MM.1S (cell line): ENCODE measurements at regions not wholly inside any gene's neighbourhood (a gene's known extent, or its start where the extent isn't known, plus 50 kb on each side); places are given as distances from the start of the nearest gene placed in this dataset.

Source experiments
- DNase-seq: peaks from one replicate; pipeline ENCODE4 v3.0.0-alpha.2; 2015
- H2AFZ ChIP-seq: fragments of 300-600 bp; sonication (generic); 2 replicates; pipeline ENCODE4 v1.6.0; 2016; ENCODE audit warnings: antibody characterized with exemption, low read length
- H3F3A ChIP-seq: fragments of 300-600 bp; sonication (generic); 2 replicates; pipeline ENCODE4 v1.6.1; 2016; ENCODE audit warnings: mild to moderate bottlenecking, antibody characterized with exemption, low read length, moderate library complexity, mixed read lengths; ENCODE audit not compliant: insufficient read depth
- H3K27ac ChIP-seq: fragments of 300-600 bp; sonication (generic); 2 replicates; pipeline ENCODE4 v1.5.1; 2016; ENCODE audit warnings: mild to moderate bottlenecking, low read length
- H3K27me3 ChIP-seq: fragments of 300-600 bp; sonication (generic); replicated peaks from 2 replicates; pipeline ENCODE4 v1.6.0; 2016; ENCODE audit warnings: low read length; ENCODE audit not compliant: insufficient read depth
- H3K36me3 ChIP-seq: fragments of 300-600 bp; sonication (generic); replicated peaks from 2 replicates; pipeline ENCODE4 v1.6.1; 2016; ENCODE audit warnings: mild to moderate bottlenecking, low read length, mixed read lengths; ENCODE audit not compliant: insufficient read depth
- H3K4me1 ChIP-seq: fragments of 300-600 bp; sonication (generic); 2 replicates; pipeline ENCODE4 v1.6.1; 2016; ENCODE audit warnings: low read length, mixed read lengths
- H3K4me2 ChIP-seq: fragments of 300-600 bp; sonication (generic); 2 replicates; pipeline ENCODE4 v1.6.0; 2016; ENCODE audit warnings: low read depth, low read length
- H3K4me3 ChIP-seq: fragments of 300-600 bp; sonication (generic); 2 replicates; pipeline ENCODE4 v1.5.1; 2016; ENCODE audit warnings: low read length, mixed read lengths
- H3K79me2 ChIP-seq: fragments of 300-600 bp; sonication (generic); 2 replicates; pipeline ENCODE4 v1.6.1; 2016; ENCODE audit warnings: mixed run types, low read length, mixed read lengths
- H3K9ac ChIP-seq: fragments of 300-600 bp; sonication (generic); 2 replicates; pipeline ENCODE4 v1.6.1; 2016; ENCODE audit warnings: low read length, mixed read lengths
- H3K9me2 ChIP-seq: fragments of 300-600 bp; sonication (generic); replicated peaks from 2 replicates; pipeline ENCODE4 v1.6.1; 2016; ENCODE audit warnings: mild to moderate bottlenecking, low read length, mixed read lengths; ENCODE audit not compliant: insufficient read depth
- H3K9me3 ChIP-seq: fragments of 300-600 bp; sonication (generic); replicated peaks from 2 replicates; pipeline ENCODE4 v1.6.1; 2016; ENCODE audit warnings: mild to moderate bottlenecking, low read length, mixed read lengths; ENCODE audit not compliant: insufficient read depth
- H4K20me1 ChIP-seq: fragments of 300-600 bp; sonication (generic); 2 replicates; pipeline ENCODE4 v1.6.1; 2016; ENCODE audit warnings: mild to moderate bottlenecking, low read length, moderate library complexity, mixed read lengths; ENCODE audit not compliant: insufficient read depth
- EZH2 ChIP-seq: fragments of 300-600 bp; sonication (generic); optimal IDR thresholded peaks from 2 replicates; pipeline ENCODE3; 2017; ENCODE audit warnings: low read depth, mild to moderate bottlenecking, antibody characterized with exemption, low read length, mixed read lengths
- EZH2phosphoT487 ChIP-seq: fragments of 300-600 bp; sonication (generic); IDR thresholded peaks from 2 replicates; pipeline ENCODE4 v1.6.1; 2018; ENCODE audit warnings: antibody characterized with exemption, low read length
- TF ChIP-seq, protein P1 (sequence below): fragments of 300-600 bp; sonication (generic); IDR thresholded peaks from 2 replicates; pipeline ENCODE4 v1.5.1; 2016; ENCODE audit warnings: antibody characterized with exemption, low read length, mixed read lengths

DNA sequence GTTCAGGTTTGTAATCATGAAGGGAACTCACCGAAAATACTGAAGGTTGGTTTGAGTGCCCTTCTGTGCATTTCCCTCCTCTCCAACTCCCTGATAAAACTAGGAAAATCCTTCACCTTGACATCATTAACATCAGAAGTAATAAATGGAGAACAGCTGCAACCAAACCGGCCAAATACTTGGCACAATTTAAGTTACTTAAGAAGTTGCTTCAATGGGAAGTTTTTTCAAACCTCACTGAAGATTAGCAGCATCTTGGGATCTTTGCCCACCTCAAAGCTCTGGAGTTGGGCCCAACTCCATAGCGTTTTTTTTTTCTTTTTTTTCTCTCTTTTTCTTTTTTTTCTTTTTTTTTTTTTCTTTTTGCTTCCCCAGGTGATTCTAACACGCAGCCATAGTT lies 784.8 kb downstream of the KCNA4 start:
- Histone ChIP-seq H3K4me3 (no peak overlapping the region), H3K9me3 (no peaks in the 10 kb centered on the region), H2AFZ (no peak overlapping the region), H3K27ac (no peak overlapping the region), H3K9me2 (no peaks in the 10 kb centered on the region), H3K4me1 (no peaks in the 10 kb centered on the region), H3K36me3 (no peaks in the 10 kb centered on the region), H3F3A (no peaks in the 10 kb centered on the region), H3K27me3 (no peaks in the 10 kb centered on the region), H3K9ac (no peak overlapping the region), H3K4me2 (no peak overlapping the region), H3K79me2 (no peaks in the 10 kb centered on the region), H4K20me1 (no peaks in the 10 kb centered on the region)
- DNase-seq, result no peak
- no peak for TF ChIP-seq EZH2
- no peak for TF ChIP-seq EZH2phosphoT487
- TF ChIP-seq, protein P1, sequence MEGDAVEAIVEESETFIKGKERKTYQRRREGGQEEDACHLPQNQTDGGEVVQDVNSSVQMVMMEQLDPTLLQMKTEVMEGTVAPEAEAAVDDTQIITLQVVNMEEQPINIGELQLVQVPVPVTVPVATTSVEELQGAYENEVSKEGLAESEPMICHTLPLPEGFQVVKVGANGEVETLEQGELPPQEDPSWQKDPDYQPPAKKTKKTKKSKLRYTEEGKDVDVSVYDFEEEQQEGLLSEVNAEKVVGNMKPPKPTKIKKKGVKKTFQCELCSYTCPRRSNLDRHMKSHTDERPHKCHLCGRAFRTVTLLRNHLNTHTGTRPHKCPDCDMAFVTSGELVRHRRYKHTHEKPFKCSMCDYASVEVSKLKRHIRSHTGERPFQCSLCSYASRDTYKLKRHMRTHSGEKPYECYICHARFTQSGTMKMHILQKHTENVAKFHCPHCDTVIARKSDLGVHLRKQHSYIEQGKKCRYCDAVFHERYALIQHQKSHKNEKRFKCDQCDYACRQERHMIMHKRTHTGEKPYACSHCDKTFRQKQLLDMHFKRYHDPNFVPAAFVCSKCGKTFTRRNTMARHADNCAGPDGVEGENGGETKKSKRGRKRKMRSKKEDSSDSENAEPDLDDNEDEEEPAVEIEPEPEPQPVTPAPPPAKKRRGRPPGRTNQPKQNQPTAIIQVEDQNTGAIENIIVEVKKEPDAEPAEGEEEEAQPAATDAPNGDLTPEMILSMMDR, result no peak

DNA sequence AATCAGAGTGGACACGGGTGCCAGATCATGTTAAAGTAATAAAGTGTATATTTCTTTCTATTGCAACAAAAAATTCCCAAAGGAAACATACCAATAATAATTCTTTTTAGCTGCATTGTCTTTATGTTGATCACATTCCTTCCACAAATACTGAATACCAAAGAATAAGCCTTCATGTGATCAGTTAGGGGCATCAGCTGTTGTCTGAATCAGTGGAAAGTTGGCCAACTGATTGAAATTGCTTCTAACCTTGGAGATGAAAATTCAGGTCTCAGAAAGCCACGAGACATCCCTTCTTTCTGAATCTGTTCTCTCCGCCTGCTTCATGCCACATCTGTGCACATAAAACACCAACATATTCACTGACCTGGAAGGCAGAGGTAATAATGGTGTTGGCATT lies 785.2 kb downstream of the KCNA4 start:
- Histone ChIP-seq H3K79me2 (no peaks in the 10 kb centered on the region), H3K9me3 (no peaks in the 10 kb centered on the region), H2AFZ (no peak overlapping the region), H3K27me3 (no peaks in the 10 kb centered on the region), H3F3A (no peaks in the 10 kb centered on the region), H3K4me2 (no peak overlapping the region), H3K36me3 (no peaks in the 10 kb centered on the region), H3K4me1 (no peaks in the 10 kb centered on the region), H3K4me3 (no peak overlapping the region), H3K9ac (no peak overlapping the region), H3K27ac (no peak overlapping the region), H4K20me1 (no peaks in the 10 kb centered on the region), H3K9me2 (no peaks in the 10 kb centered on the region)
- TF ChIP-seq, protein P1, result no peak
- TF ChIP-seq EZH2phosphoT487, result no peak
- no peak for TF ChIP-seq EZH2
- DNase-seq, result no peak

DNA sequence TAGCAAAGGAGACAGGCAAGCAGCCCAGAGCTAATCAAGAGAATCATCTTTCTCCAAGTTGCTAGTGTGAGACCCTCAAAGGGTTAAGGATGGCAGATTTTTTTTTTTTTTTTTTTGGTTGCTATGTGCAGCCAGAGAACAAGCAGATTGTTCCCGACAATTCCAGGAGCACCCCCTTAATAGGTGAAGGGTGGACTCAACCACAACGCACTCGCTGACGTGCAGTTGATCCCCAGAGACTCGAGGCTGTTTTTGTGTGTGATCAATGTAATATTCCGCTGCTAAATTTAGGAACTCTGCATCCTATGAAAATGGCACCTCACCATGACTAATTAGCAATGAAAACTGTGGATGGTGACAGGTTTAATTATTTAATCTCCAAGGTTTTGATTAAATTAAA lies 789.0 kb downstream of the KCNA4 start:
- TF ChIP-seq EZH2phosphoT487 (no peak), EZH2 (no peak)
- TF ChIP-seq, protein P1, result no peak
- H3K79me2 ChIP-seq, result no peaks in the 10 kb centered on the region
- no peak overlapping the region for H3K4me3 ChIP-seq
- no peak overlapping the region for H3K27ac ChIP-seq
- H3K9me3 ChIP-seq, result no peaks in the 10 kb centered on the region
- no peaks in the 10 kb centered on the region for H3F3A ChIP-seq
- H3K4me1 ChIP-seq, result no peaks in the 10 kb centered on the region
- H3K36me3 ChIP-seq, result no peaks in the 10 kb centered on the region
- no peaks in the 10 kb centered on the region for H3K9me2 ChIP-seq
- no peak overlapping the region for H3K9ac ChIP-seq
- H2AFZ ChIP-seq, result no peak overlapping the region
- no peak for DNase-seq
- no peaks in the 10 kb centered on the region for H4K20me1 ChIP-seq
- H3K27me3 ChIP-seq, result no peaks in the 10 kb centered on the region
- no peak overlapping the region for H3K4me2 ChIP-seq
